DOHH2 (cell line): ENCODE measurements at regions not wholly inside any gene's neighbourhood (a gene's known extent, or its start where the extent isn't known, plus 50 kb on each side); places are given as distances from the start of the nearest gene placed in this dataset.

Source experiments
- EZH2phosphoT487 ChIP-seq: fragments of 200-600 bp; sonication (generic); IDR thresholded peaks from 2 replicates; pipeline ENCODE4 v1.6.1; 2017; ENCODE audit warnings: borderline replicate concordance, mild to moderate bottlenecking, antibody characterized with exemption, low read length, moderate library complexity, mixed read lengths
- TF ChIP-seq, protein P1 (sequence below): fragments of 200-600 bp; sonication (generic); IDR thresholded peaks from one replicate; pipeline ENCODE4 v1.5.1; 2014; ENCODE audit warnings: antibody characterized with exemption, mild to moderate bottlenecking, low read depth, low read length; ENCODE audit not compliant: poor library complexity, severe bottlenecking

DNA sequence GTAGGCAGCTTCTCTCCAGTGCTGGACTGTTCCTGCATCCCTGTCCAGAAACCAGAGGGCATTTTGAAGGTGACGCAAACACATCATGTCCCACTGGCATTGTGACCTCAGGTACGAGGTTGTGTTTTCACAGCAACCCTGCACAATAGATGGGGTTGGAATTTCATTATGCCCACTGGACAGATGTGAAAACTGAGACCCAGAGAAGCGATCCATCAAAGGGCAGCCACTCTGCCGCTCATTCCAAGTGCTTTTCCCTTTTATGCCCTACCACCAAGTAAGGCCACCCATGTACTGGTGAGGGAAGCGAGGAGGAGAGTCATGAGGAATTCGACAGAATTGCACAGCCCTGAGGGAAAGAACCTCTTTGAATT lies 63.3 kb downstream of the CALML3 start:
- TF ChIP-seq, protein P1, sequence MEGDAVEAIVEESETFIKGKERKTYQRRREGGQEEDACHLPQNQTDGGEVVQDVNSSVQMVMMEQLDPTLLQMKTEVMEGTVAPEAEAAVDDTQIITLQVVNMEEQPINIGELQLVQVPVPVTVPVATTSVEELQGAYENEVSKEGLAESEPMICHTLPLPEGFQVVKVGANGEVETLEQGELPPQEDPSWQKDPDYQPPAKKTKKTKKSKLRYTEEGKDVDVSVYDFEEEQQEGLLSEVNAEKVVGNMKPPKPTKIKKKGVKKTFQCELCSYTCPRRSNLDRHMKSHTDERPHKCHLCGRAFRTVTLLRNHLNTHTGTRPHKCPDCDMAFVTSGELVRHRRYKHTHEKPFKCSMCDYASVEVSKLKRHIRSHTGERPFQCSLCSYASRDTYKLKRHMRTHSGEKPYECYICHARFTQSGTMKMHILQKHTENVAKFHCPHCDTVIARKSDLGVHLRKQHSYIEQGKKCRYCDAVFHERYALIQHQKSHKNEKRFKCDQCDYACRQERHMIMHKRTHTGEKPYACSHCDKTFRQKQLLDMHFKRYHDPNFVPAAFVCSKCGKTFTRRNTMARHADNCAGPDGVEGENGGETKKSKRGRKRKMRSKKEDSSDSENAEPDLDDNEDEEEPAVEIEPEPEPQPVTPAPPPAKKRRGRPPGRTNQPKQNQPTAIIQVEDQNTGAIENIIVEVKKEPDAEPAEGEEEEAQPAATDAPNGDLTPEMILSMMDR: no peak
- TF ChIP-seq EZH2phosphoT487: no peak
